HepG2 (cell line): ENCODE measurements at regions not wholly inside any gene's neighbourhood (a gene's known extent, or its start where the extent isn't known, plus 50 kb on each side); places are given as distances from the start of the nearest gene placed in this dataset.

ENCODE experiments used
- ELF1 ChIP-seq: sonication (generic); formaldehyde crosslinking; IDR thresholded peaks from 2 replicates; pipeline ENCODE4 v1.4.0; 2020; ENCODE audit warnings: missing genetic modification reagents
- HMGXB4 ChIP-seq, 2 experiments: sonication (generic) in 1 of 2; formaldehyde crosslinking in 1 of 2; IDR thresholded peaks; 2 replicates each; pipeline versions ENCODE4 v1.4.0 to v1.6.1; 2018 to 2020; ENCODE audit warnings: missing genetic modification reagents in 2 of 2, borderline replicate concordance in 1 of 2, low read depth in 1 of 2, mild to moderate bottlenecking in 1 of 2, missing biosample characterization in 1 of 2
- MYC ChIP-seq: sonication (generic); formaldehyde crosslinking; IDR thresholded peaks from 2 replicates; pipeline ENCODE4 v1.9.0; 2021; ENCODE audit warnings: missing genetic modification reagents, borderline replicate concordance
- POLR2G ChIP-seq: fragments of 200-400 bp; formaldehyde crosslinking; IDR thresholded peaks from 2 replicates; pipeline ENCODE4 v1.6.1; 2018; ENCODE audit warnings: mild to moderate bottlenecking, low read depth, low read length, moderate library complexity
- PRDM10 ChIP-seq: sonication (generic); formaldehyde crosslinking; IDR thresholded peaks from 2 replicates; pipeline ENCODE4 v1.4.0; 2020; ENCODE audit warnings: low read depth, missing genetic modification reagents
- RAD21 ChIP-seq: fragments of 450-650 bp; formaldehyde crosslinking; IDR thresholded peaks from 2 replicates; pipeline ENCODE4 v1.5.0; 2020; ENCODE audit warnings: mild to moderate bottlenecking
- RBM39 ChIP-seq: fragments of 200-400 bp; formaldehyde crosslinking; IDR thresholded peaks from one replicate; pipeline ENCODE4 v1.6.1; 2018; ENCODE audit warnings: antibody characterized with exemption, mild to moderate bottlenecking, low read depth, low read length; ENCODE audit not compliant: poor library complexity, severe bottlenecking
- SP1 ChIP-seq, 2 experiments: fragments of 450-650 bp in 1 of 2; sonication (generic) in 1 of 2; formaldehyde crosslinking in 1 of 2; IDR thresholded peaks; 2 replicates each; pipeline versions ENCODE4 v1.4.0 to v1.6.1; 2016 to 2020; ENCODE audit warnings: missing genetic modification reagents in 1 of 2
- ZNF530 ChIP-seq: sonication (generic); formaldehyde crosslinking; IDR thresholded peaks from 2 replicates; pipeline ENCODE4 v1.5.0; 2020; ENCODE audit warnings: low read depth, mild to moderate bottlenecking, missing genetic modification reagents
- ZNF737 ChIP-seq: sonication (generic); formaldehyde crosslinking; IDR thresholded peaks from 2 replicates; pipeline ENCODE4 v1.5.0; 2020; ENCODE audit warnings: missing genetic modification reagents, mild to moderate bottlenecking, borderline replicate concordance
- ZSCAN25 ChIP-seq: sonication (generic); formaldehyde crosslinking; IDR thresholded peaks from 2 replicates; pipeline ENCODE4 v1.8.0; 2022; ENCODE audit warnings: mild to moderate bottlenecking, missing genetic modification reagents

- TF ChIP-seq ZNF530 (CRISPR knock-in tag) (no peak), ZSCAN25 (no peak), ZNF737 (CRISPR knock-in tag) (no peak), RAD21 (CRISPR knock-in tag) (no peak), POLR2G (no peak), PRDM10 (CRISPR knock-in tag) (no peak), HMGXB4 (CRISPR knock-in tag; IDR thresholded peaks at IDR 0.05; ENCODE audit: borderline replicate concordance in 1 of 2, low read depth in 1 of 2) (no peak), MYC (CRISPR knock-in tag) (no peak), SP1 (IDR thresholded peaks at IDR 0.05) (no peak), SP1 (CRISPR knock-in tag; IDR thresholded peaks at IDR 0.05) (no peak), ELF1 (CRISPR knock-in tag) (no peak), RBM39 (no peak)
Observed at GRCh38 chr2:58319481-58319880, 78.4 kb upstream of the FANCL start.
